ENCODE measurements at regions not wholly inside any gene's neighbourhood (a gene's known extent, or its start where the extent isn't known, plus 50 kb on each side); places are given as distances from the start of the nearest gene placed in this dataset.

GRCh38 chr7:22907805-22908204, 85.2 kb upstream of the TOMM7 start:
- H3K4me1 ChIP-seq = no peaks in the 10 kb centered on the region
- intact Hi-C loops (cut with DNase I; ENCODE audit: low total_unique reads) = loop anchor here (5.0 kb wide), 1 partner anchor 479 kb away; no protein-coding TSS in a partner anchor

GRCh38 chr7:22900784-22901183, 78.1 kb upstream of the TOMM7 start:
- intact Hi-C loops (cut with DNase I; ENCODE audit: low total_unique reads) = no loop called here
- TF ChIP-seq POLR2AphosphoS5 (IDR thresholded peaks at IDR 0.05) (no peak), POLR2A (IDR thresholded peaks at IDR 0.05) (no peak)
- TF ChIP-seq, protein P1, sequence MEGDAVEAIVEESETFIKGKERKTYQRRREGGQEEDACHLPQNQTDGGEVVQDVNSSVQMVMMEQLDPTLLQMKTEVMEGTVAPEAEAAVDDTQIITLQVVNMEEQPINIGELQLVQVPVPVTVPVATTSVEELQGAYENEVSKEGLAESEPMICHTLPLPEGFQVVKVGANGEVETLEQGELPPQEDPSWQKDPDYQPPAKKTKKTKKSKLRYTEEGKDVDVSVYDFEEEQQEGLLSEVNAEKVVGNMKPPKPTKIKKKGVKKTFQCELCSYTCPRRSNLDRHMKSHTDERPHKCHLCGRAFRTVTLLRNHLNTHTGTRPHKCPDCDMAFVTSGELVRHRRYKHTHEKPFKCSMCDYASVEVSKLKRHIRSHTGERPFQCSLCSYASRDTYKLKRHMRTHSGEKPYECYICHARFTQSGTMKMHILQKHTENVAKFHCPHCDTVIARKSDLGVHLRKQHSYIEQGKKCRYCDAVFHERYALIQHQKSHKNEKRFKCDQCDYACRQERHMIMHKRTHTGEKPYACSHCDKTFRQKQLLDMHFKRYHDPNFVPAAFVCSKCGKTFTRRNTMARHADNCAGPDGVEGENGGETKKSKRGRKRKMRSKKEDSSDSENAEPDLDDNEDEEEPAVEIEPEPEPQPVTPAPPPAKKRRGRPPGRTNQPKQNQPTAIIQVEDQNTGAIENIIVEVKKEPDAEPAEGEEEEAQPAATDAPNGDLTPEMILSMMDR (IDR thresholded peaks at IDR 0.05) = no peak

More at GRCh38 chr7:22907805-22908204, 85.2 kb upstream of the TOMM7 start:
- TF ChIP-seq, protein P1 (IDR thresholded peaks at IDR 0.05) = no peak
- TF ChIP-seq POLR2AphosphoS5 (IDR thresholded peaks at IDR 0.05) (no peak), POLR2A (IDR thresholded peaks at IDR 0.05) (no peak)
- no peak overlapping the region for H3K4me3 ChIP-seq
- DNase-seq (ENCODE audit: low spot score in 2 of 2) = no peak
- no peaks in the 10 kb centered on the region for H3K9me3 ChIP-seq
- no peak overlapping the region for H3K27ac ChIP-seq
- no peaks in the 10 kb centered on the region for H3K27me3 ChIP-seq
- H3K36me3 ChIP-seq = no peaks in the 10 kb centered on the region

GRCh38 chr7:22900101-22900500, 77.5 kb upstream of the TOMM7 start:
- Histone ChIP-seq H3K4me1 (no peaks in the 10 kb centered on the region), H3K27ac (no peak overlapping the region), H3K36me3 (peaks cover 5% of the 10 kb centered on the region), H3K27me3 (no peaks in the 10 kb centered on the region), H3K4me3 (no peak overlapping the region), H3K9me3 (no peaks in the 10 kb centered on the region)
- no peak for DNase-seq (ENCODE audit: low spot score in 2 of 2)
- intact Hi-C loops (cut with DNase I; ENCODE audit: low total_unique reads) = no loop called here
- TF ChIP-seq, protein P1 (IDR thresholded peaks at IDR 0.05) = no peak
- TF ChIP-seq POLR2AphosphoS5 (IDR thresholded peaks at IDR 0.05) (no peak), POLR2A (IDR thresholded peaks at IDR 0.05) (no peak)

More at GRCh38 chr7:22900784-22901183, 78.1 kb upstream of the TOMM7 start:
- Histone ChIP-seq H3K4me1 (no peaks in the 10 kb centered on the region), H3K36me3 (peaks cover 5% of the 10 kb centered on the region), H3K9me3 (no peaks in the 10 kb centered on the region), H3K4me3 (no peak overlapping the region), H3K27me3 (no peaks in the 10 kb centered on the region), H3K27ac (no peak overlapping the region)
- no peak for DNase-seq (ENCODE audit: low spot score in 2 of 2)

DNA sequence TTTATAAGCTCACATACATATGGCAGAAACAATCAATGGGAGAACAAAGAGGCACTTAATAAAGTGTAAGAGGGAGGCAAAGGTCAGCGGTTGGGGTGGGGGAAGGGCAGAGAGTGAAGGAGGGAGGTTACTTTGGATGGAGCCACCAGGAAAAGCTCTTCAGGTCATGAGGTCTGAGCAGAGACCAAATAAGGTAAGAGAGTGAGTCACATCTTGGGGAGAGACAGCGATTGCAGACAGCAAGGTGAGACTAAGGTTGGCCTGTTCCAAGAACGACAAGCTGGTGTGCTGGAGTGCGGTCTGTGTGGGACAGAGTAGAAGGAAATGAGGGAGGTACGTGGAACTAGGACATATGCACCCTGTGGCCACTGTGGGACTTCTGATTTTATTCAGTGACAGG, 74.3 kb upstream of the TOMM7 start:
- no peaks in the 10 kb centered on the region for H3K4me1 ChIP-seq
- no peaks in the 10 kb centered on the region for H3K27me3 ChIP-seq
- H3K27ac ChIP-seq = no peak overlapping the region
- peaks cover under 1% of the 10 kb centered on the region for H3K36me3 ChIP-seq
- TF ChIP-seq, protein P1 (IDR thresholded peaks at IDR 0.05) = no peak
- TF ChIP-seq POLR2A (IDR thresholded peaks at IDR 0.05) = no peak
- TF ChIP-seq POLR2AphosphoS5 (IDR thresholded peaks at IDR 0.05) = no peak
- no peak overlapping the region for H3K4me3 ChIP-seq
- DNase-seq (ENCODE audit: low spot score in 2 of 2) = no peak
- intact Hi-C loops (cut with DNase I; ENCODE audit: low total_unique reads) = no loop called here
- H3K9me3 ChIP-seq = no peaks in the 10 kb centered on the region

GRCh38 chr7:22895828-22896165, 73.1 kb upstream of the TOMM7 start:
- H3K9me3 ChIP-seq = no peaks in the 10 kb centered on the region
- no peaks in the 10 kb centered on the region for H3K27me3 ChIP-seq
- intact Hi-C loops (cut with DNase I; ENCODE audit: low total_unique reads) = no loop called here
- no peak overlapping the region for H3K4me3 ChIP-seq
- H3K27ac ChIP-seq = no peak overlapping the region
- TF ChIP-seq, protein P1 (IDR thresholded peaks at IDR 0.05) = no peak
- TF ChIP-seq POLR2AphosphoS5 (IDR thresholded peaks at IDR 0.05) = no peak
- no peak for TF ChIP-seq POLR2A (IDR thresholded peaks at IDR 0.05)
- no peaks in the 10 kb centered on the region for H3K36me3 ChIP-seq
- H3K4me1 ChIP-seq = no peaks in the 10 kb centered on the region
- no peak for DNase-seq (ENCODE audit: low spot score in 2 of 2)
